ENCODE measurements at regions not wholly inside any gene's neighbourhood (a gene's known extent, or its start where the extent isn't known, plus 50 kb on each side); places are given as distances from the start of the nearest gene placed in this dataset.

- DNase-seq = no peak
Observed at GRCh38 chr15:93614386-93615104, 525.5 kb upstream of the RGMA start.

- no peak for DNase-seq
Observed at GRCh38 chr15:93613386-93613785, 524.4 kb upstream of the RGMA start.

- DNase-seq = no peak
Observed at GRCh38 chr15:93612953-93613352, 523.9 kb upstream of the RGMA start.

GRCh38 chr15:93610944-93611343 lies 521.9 kb upstream of the RGMA start:
- no peak for DNase-seq

GRCh38 chr15:93608643-93609148 lies 519.7 kb upstream of the RGMA start:
- no peak for DNase-seq

GRCh38 chr15:93603550-93603949 lies 514.5 kb upstream of the RGMA start:
- DNase-seq = no peak

GRCh38 chr15:93587059-93587521 lies 498.1 kb upstream of the RGMA start:
- peak; percentile 58 for DNase-seq

GRCh38 chr15:93585012-93585411 lies 496.0 kb upstream of the RGMA start:
- DNase-seq = no peak

GRCh38 chr15:93583968-93584367 lies 495.0 kb upstream of the RGMA start:
- DNase-seq = no peak

- no peak for DNase-seq
Observed at GRCh38 chr15:93583552-93583951, 494.5 kb upstream of the RGMA start.

GRCh38 chr15:93570527-93570926 lies 481.5 kb upstream of the RGMA start:
- DNase-seq = no peak

GRCh38 chr15:93566762-93567161 lies 477.8 kb upstream of the RGMA start:
- DNase-seq = no peak

GRCh38 chr15:93565201-93565600 lies 476.2 kb upstream of the RGMA start:
- DNase-seq = no peak

GRCh38 chr15:93563218-93563617 lies 474.2 kb upstream of the RGMA start:
- no peak for DNase-seq

GRCh38 chr15:93562395-93563123 lies 473.5 kb upstream of the RGMA start:
- no peak for DNase-seq

- DNase-seq = no peak
Observed at GRCh38 chr15:93557696-93558095, 468.7 kb upstream of the RGMA start.

GRCh38 chr15:93553167-93553935 lies 464.3 kb upstream of the RGMA start:
- DNase-seq = no peak

- DNase-seq = no peak
Observed at GRCh38 chr15:93543093-93543492, 454.1 kb upstream of the RGMA start.

GRCh38 chr15:93527374-93528050 lies 438.5 kb upstream of the RGMA start:
- peak; percentile 7 for DNase-seq

- no peak for DNase-seq
Observed at GRCh38 chr15:93524432-93524831, 435.4 kb upstream of the RGMA start.

GRCh38 chr15:93523481-93523880 lies 434.5 kb upstream of the RGMA start:
- peak; percentile 83 for DNase-seq

- DNase-seq = no peak
Observed at GRCh38 chr15:93520206-93520605, 431.2 kb upstream of the RGMA start.

GRCh38 chr15:93519599-93519998 lies 430.6 kb upstream of the RGMA start:
- DNase-seq = no peak

All from NCI-H2227 treated with DMSO at 0.1 percent for 48 hours (cell line).